8988T (cell line): ENCODE measurements at regions not wholly inside any gene's neighbourhood (a gene's known extent, or its start where the extent isn't known, plus 50 kb on each side); places are given as distances from the start of the nearest gene placed in this dataset.

Source experiments
- DNase-seq: peaks from one replicate; pipeline ENCODE4 v3.0.0; 2011

DNA sequence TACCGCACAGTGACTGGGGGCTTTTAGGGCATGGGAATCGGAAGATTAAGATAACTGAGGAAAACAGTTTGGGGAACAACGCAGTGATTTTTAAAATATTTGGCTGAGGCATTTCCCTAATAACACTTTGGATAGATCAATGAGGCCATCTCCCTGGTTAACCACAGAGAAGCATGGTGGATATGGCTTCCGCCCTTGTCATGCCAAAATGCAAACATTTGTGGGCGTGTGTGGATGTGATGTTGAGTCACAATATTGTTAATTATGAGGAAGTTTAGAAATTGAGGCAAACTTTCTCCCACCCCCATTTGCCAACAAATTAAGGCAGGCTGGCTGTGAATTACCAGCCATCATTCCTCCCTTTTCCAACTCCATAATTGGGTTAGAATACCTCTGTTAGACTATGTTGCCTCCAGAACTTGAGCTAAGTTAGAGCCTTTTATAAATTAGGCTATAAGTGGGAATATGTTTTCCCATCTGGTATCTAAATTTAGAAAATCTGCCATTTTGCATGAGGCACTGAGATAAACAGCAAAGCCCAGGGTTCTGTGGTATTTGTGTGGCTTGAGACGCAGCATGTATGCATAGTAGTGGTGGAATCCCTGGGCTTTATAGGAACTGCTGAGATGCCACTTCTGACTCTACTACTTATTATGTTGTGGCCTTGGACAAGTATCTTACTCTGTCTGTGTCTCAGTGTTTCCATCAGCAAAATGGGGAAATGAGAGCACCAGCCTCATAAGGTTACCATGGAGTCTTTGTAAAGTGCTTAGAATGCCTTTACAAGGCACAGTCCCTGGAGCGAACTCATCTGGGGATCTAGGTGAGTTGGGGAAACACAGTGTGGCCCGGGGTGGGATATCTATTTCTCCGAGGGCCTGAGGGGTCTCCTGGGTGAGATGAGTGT lies 154.6 kb downstream of the C1orf94 start:
- no peak for DNase-seq

DNA sequence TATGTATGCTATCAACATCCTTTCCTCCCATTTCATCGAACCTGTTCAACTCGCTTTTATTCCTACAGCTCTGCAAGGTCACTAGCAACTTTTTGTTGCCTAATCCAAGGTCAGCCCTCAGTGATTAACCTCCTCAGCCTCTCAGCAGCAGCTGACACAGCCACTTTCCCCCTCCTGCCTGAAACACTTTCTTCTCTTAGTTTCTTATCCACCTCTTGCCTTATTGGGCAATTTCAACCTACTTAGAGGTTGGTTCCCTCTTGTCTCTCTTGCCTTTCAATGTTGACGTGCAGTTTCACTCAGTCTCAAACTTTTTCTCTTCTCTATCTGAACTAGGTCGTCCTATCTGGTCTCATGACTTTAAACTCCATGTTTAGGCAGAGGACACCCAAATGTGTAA lies 156.3 kb downstream of the C1orf94 start:
- no peak for DNase-seq

DNA sequence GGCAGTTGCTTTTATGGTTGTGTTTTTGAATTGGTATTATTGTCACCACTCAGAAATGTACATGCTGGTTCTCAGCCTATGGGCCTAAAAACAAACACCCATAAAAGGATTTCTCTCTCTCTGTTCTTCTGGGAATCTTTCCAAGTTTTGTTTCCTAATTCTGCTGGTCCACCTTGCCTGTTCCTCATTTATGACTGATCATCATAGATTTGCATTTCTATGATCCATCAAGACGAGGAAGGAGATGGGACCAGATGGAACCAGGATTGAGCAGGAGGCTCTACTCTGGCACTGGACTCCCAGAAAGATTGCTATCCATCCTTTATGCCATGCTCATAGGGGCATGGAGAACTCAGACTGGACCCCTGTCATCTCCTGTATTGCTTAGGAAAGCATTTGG lies 162.2 kb downstream of the C1orf94 start:
- no peak for DNase-seq

DNA sequence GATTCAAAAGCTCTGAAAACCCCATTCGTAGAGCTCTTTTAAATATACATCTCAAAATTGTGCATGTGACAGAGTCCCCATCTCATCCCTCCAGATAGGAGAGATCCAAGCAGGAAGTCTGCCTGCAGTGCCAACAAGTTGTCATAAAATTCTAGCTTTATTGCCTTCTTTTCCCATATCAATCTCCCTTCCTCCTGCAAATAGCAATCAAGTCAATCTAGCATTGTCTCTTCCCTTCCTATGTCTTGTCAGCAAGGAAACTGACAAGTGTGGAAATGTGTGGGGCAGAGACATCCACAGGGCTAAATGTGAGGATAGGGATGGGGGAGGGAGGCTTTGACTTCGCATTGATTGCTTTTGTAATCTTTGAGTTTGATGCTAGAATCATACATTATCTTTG lies 165.2 kb downstream of the C1orf94 start:
- no peak for DNase-seq

DNA sequence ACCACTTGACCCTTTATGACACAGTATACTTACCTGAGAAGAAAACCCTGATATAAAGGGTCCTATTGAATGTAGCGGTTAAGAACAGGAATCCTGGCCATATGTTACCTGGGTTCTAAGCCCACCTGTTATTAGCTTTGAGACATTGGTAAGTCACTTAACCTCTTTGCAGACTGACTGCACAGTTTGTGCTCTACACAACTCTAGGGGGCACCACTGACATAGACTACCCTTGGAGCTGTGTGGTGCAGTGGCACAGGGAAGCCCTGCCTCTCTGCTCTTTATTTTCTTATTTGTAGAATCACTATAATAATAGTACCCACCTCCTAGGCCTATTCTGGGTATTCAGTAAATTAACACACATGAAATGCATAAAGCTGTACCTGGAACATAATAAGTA lies 165.6 kb downstream of the C1orf94 start:
- no peak for DNase-seq

DNA sequence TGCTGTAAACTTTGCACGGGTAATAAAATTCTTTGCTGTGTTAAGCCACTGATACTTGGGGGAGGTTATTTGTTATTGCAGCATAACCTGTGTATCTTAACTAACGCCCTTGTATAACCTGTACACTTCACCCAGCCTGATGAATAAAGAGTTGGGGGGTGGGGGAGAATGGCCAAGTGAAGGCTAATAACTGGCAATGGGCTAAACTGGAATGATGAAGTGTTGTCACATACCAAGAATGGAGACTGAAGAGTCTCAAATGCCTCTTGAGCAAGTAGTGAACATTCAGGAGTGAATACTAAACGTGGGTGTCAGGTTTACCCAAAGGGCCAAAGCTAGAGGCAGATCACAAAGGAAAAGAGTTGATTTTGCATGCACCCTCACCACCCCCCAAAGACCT lies 169.4 kb downstream of the C1orf94 start:
- DNase-seq, result no peak

DNA sequence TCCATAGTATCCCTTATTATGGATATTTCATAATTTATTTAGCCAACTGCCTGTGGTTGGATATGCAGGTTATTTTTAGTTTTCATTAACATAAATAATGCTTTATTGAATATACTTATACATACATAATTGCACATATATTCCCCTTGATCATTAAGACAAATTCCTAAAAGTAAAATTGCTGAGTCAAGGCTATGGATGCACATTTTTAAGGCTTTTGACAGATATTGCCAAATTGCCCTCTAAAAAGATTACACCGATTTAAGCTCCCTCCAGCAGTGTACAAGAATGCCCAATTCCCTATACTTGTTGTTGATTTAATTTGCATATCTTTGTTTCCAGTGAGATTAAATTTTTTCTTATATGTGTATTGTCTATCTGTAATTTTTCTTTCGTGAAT lies 176.7 kb downstream of the C1orf94 start:
- DNase-seq, result no peak

DNA sequence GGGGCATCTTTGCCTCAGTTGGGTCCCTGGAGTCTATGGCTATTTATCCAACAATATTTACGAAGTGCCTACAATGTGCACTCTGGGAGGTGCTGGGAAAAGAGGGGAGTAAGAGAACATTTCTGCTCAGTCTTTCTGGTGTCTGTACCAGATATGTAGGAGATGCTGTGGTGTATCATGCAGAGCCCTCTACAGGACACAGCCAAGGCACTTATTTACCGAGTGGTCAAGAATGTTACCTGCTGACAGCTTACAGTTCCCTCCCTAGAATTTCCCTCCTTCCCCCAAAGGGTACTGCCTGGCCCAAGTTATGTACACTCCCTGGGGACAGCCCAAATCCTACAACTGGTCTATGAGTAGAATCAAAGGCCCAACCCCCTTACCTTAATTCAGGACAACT lies 177.7 kb downstream of the C1orf94 start:
- DNase-seq, result no peak

DNA sequence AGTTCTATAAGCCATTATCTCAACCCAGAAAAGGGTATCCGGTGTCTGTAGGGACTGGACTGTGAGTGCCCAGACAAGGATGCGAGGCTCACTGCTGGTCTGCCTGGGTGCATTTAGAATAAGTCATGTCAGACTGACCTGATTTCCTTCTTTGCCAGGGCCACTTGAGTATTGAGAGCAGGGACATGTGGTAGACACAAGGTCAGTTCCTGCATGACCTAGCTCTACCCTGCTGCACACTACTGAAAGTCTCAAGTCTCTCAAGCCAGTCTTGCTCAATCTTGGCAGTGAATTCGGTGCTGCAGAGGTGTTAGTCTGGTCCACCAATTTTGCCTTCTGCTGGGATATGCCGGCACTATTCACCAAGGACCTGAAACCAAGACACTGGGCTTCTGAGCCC lies 180.1 kb downstream of the C1orf94 start:
- DNase-seq, result no peak

DNA sequence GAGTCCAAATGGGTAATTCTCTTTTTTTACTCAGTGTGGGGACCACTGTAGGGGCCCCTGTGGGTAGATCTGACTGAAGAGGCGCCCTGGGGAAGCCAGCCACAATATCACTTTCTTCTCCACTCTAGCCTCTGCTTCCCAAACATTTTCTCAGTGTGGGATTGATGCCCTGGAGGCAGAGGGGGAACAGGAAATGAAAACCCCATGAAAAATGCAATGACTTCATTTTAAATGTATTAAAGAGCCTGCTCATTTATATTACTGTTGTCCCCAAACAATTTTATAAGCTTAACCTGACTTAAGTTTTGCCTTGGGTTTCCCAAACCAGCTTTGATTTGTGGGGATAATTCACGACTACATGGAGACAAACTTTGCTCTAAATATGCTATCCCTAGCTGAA lies 181.9 kb downstream of the C1orf94 start:
- no peak for DNase-seq

DNA sequence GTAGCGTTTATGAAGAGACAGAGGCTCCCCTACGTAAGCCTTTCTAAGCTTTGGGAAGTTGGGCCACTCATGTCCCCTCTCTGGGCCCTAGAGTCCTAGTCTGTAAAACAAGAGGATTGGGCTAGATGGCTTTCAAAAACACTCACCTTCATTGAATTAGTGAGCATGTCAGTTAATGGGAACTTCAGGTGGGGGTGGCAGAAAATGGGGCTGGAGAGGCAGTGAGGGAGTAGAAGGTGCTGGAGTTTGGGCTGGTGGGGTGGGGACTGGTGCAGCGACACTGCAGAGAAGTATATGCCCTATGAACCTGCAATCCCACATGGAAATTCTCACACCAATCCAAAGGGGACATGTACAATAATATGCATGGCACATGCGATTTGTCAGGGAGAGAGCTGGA lies 182.7 kb downstream of the C1orf94 start:
- DNase-seq, result no peak

DNA sequence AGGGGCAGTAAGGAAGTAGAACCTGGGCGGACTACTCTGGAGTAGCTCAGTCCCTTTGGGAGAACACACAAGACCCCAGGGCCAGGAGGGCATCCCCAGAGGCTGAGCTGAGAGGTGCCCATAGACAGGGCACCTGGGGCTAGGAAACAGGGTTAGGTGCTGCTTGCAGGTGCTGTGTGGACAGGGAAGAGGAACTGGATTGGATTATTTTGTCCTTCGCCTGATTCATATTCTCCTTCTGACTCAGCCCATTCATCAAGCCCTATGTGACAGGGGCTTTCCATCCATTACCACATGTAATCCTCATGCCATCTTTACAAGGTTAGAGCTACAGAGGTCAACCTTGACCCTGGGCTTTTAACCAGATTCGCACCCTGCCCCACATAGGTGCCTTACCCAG lies 183.9 kb downstream of the C1orf94 start:
- DNase-seq, result no peak

DNA sequence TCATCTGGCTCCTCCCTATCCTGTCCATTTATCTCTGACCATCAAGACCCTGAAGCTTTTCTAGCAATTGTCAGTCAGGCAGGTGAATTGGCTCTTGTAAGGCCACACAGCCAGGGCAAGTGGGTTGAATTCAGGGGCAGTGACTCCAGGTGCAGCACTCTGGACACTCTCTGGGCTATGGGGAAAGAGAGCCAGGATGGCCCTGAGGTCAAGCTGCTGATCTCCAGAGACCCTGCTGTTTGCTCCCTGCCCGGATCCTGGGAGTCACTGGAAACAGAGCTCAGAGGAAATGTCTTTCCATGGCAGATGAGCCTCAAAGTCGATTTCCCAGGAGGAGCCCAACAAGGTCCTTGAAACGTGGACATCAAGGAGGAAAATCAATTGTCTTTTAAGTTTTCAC lies 184.4 kb downstream of the C1orf94 start:
- no peak for DNase-seq

DNA sequence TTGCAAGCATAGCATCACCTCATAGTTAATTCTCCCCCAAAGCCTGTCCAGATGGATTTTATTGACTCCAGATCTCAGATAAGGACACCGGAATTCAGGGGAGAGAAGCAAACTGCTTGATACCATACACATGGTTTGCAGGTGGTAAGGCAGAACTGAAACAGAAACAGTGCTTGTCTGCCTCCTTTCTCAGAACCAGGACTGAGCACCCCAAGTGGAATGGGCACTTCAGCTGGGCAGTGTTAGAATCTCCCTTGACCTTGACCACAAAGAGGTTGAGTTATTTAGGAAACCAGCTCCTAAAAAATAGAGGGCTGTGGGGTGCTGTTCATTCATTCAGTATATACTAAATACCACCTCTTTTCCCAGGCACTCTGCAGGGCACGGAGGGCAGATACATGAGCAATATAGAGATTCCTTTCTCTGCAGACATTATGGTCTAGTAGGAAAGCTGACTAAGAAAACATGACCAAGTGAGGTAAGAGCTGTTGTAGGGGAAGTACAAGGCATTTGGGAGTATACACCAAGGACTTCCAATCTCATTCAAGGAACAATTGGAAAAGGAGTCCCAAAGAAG lies 185.2 kb downstream of the C1orf94 start:
- DNase-seq, result no peak

DNA sequence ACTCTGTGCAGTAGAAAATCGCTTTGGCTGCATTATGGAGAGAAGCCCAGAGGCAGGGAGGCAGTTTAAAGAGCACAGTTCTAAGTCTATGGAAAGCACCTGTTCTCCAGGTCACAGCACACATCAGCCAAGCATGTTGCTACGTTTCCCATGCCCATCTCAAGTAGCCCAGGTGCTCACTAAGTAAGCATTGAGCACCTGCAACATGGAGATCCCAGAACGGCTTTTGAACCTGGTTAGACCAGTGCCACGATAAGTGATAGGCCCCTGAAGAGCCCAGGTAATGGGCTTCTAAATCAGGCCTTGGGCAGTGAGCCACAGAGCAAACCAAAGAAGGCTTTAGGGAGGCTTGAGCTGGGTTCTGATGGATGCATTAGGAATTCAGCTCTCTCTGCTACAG lies 186.2 kb downstream of the C1orf94 start:
- DNase-seq, result no peak

DNA sequence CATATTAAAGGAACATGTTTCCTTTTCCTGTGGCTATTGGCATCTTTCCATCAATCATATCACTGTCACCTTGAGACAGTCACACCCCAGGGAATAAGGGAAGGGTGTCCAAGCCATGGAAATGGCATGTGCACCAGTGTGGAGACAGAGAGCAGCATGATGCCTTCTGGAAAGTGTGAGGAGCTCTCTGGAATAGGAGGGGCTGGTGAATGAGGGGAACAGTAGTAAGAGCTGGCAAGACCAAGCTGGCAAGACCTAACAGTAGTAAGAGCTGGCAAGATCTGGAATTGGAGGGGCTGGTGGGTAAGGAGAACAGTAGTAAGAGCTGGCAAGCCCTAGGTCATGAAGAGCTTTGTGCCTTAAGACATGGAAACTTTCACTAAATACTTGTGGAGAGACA lies 186.7 kb downstream of the C1orf94 start:
- no peak for DNase-seq

DNA sequence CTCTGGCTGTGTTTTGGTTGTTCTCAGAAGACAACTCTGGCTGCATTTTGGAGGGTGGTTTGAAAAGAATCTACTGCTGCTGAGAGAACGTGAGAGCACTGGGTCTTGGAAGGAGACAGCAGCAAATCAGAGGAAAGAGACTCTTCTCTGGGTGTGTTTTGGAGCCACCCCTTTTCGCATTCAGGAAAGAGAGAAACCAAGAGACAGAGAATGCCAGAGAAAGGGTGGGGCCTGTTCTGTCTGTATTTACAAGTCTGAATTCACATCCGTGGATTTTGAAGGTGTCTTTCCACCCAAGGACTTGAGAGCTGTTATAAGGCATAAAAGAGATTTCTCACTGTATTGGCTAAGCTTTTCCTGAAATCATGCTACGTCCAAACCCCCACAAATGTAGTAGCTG lies 187.2 kb downstream of the C1orf94 start:
- no peak for DNase-seq

DNA sequence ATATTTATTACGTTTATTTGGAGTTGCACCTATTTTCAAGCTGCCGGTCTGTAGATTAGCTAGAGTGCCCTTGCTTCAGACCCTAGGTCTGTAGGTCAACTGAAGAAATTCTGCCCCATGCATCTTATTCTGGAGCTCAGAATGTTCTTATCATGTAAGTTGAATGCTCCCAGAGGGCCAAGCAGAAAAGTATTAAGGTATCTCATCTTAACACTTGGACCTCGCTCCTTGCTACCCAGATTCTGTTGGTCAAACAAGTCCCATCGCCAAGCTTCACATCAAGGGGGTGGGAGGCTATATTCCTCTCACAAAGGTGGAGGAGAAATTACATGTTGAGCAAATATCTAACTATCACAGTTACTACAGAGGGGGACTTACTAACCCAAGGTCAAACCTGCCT lies 187.7 kb downstream of the C1orf94 start:
- no peak for DNase-seq

DNA sequence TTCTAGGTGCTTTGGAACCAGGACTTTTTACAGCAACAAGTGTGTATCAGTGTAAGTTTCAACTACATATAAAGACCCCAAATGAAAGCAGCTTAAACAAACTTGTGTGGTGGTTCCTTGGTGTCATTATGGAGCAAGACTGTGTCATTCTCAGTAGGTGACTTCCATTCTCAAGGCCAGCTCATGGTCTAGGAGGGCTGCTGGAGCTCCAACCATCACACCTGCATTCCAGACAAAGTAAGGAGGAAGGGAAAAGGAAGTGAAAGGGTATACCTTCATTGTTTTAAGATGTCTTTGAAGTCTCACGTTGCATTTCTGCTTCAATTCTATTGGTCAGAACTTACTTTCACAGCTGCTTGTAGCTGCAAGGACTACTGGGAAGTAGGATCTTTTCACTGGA lies 188.6 kb downstream of the C1orf94 start:
- no peak for DNase-seq

DNA sequence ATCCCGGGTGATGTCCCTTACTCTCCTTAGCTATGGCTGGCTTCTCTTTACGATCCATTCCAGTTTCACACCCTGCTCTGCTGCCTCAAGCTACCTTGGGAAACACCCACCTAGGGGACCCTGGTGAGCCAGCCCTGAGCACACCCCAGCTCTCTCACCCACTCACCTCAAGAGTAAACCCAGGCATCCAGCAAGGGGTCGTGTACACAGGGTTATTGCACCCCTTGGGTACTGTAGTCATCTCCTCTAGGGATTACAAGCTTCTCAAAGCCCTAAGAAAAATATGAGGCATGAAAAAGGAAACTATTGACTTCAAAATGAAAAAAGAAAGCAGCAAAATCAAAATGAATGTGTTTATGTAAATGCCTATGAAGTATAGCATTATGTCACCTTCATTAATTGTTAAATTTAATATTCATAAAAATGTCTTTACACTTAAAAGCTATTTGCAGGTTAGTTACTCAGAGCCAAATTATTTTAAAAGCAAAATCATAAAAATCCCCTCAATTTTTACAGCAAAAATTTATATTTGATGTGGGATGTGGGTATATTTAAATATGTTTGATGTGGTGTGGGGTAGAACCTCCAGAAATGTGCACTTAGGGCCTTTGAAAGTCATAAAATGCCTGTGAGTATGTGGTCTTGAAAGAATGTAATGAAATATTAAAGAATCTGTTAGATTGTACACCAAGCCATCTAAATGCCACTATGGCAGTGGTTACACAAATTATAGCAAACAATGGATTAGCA lies 190.3 kb downstream of the C1orf94 start:
- no peak for DNase-seq

DNA sequence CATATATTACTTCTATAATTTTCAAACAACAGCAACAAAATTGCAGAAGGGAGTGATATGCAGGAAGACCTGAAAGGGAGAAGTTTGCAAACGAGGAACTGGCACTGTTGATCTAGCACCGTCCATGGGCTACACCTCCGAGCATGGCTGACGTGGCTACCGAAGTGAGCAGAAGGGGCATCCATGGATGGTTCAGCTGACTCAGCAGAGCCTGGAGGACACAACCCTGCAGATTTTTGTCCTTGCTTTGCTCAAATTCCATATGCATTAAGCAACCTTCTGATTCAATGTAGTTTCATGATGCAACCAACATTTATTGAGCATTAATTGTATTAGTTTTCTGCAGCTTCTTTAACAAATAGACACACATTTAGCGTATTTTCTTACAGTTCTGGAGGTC lies 191.2 kb downstream of the C1orf94 start:
- no peak for DNase-seq

DNA sequence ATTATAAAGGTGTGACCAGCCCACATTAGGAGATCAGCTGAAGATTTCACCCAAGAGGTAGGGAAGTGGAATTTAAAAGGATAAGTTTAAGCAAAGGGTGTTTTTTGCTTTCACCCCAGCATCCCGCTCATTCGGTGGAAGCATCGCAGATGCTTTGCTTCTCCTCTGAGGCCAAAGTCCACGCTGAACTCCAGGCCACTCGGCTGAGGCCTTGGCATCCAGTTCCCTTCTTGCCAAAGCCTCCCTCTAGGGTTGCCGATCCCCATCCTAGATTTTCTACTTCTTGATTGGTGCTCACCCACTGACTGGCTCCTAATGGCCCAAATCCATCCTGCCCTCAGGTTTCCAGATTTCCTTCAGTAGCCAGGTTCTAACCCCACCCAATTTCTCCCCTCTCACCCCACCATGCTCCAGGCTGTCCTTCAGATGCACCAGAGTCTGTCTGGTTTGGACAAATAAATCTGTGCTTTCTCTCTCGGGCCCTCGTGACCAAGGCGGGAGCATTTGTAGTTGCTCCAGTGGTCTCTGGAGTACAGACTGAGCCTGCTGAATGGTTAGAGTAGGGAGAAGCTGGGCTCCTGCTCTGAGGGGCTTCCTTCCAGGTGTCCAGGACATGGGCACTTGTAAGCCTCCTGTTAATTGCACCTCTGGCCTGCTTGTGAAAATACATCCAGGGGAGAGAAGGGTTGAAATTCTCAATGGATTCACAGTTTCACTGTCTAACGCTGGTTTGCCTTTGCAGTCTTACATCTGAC lies 193.2 kb downstream of the C1orf94 start:
- no peak for DNase-seq

DNA sequence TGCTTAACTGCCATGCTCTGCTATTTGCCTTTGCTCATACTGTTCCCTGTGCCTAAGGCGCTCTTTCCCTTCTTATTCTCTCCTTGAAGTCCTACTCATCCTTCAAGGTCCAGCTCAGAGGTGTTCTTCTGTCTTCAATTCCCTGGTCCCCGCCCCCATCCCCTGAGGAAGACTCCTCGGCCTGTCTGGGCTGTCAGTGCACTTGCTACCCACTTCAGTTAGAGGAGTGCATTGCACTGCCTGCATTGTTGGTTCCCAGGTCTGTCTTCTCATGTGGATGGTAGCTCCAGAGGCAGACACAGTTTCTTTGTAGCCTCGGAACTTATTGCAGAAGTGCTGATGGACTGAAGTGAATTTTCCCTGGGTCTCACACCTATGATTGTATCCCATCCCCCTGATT lies 194.0 kb downstream of the C1orf94 start:
- no peak for DNase-seq
